ENCODE measurements at regions not wholly inside any gene's neighbourhood (a gene's known extent, or its start where the extent isn't known, plus 50 kb on each side); places are given as distances from the start of the nearest gene placed in this dataset.

DNA sequence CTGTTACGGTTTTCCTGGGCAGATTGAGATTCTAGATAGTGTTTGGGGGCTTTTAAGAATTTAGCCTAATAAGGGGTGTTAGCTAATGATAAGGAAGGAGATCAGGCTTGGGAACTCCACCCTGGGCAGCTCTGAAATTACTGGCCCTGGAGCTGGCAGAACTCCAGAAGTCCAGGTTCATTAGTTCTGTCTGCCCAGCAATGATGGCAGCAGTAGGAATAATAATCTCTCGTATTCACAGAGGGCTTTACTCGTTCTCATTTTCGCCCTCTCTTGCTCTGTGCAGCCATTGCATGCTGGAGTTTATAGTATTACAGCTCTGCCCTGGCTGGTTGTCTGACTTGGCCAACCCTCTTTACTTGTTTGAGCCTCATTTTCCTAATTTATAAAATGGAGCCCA, 216.0 kb downstream of the HAPSTR1 start:
- TF ChIP-seq GATA3 (IDR thresholded peaks at IDR 0.05; ENCODE audit: low read depth, low read length), result no peak
- no peak for TF ChIP-seq GATA2 (IDR thresholded peaks at IDR 0.05; ENCODE audit: low read depth, low read length)

All from SH-SY5Y (cell line).